H1 (cell line): ENCODE measurements at regions not wholly inside any gene's neighbourhood (a gene's known extent, or its start where the extent isn't known, plus 50 kb on each side); places are given as distances from the start of the nearest gene placed in this dataset.

Experiments used
- CTCF ChIA-PET: fragments of 300-600 bp; sonication (Branson Sonifier 250); formaldehyde crosslinking; loops from one replicate; lab custom pipeline; 2021; ENCODE audit not compliant: partially characterized antibody; lab: Charles Lee
- POLR2A ChIA-PET: fragments of 300-600 bp; sonication (Branson Sonifier 250); formaldehyde crosslinking; loops from one replicate; lab custom pipeline; 2021; ENCODE audit warnings: inconsistent platforms; ENCODE audit not compliant: partially characterized antibody; lab: Charles Lee
- DNase-seq, 2 experiments: peaks; one replicate each; pipeline versions ENCODE4 v3.0.0 to v3.0.0-alpha.2; 2010 to 2022; ENCODE audit warnings: low spot score in 2 of 2, low read depth in 1 of 2, mixed read lengths in 1 of 2
- FAIRE-seq: peaks from 2 replicates; lab custom pipeline; 2011; peaks lifted over from hg19 to GRCh38; lab: Jason Lieb, UNC
- H2AFZ ChIP-seq: 2 replicates; pipeline ENCODE4 v1.8.1; 2012; ENCODE audit warnings: low read length, inconsistent platforms
- H2AK5ac ChIP-seq: 2 replicates; pipeline ENCODE4 v1.6.1; 2013; ENCODE audit warnings: low read depth, low read length
- H2BK120ac ChIP-seq: replicated peaks from 2 replicates; pipeline ENCODE3; 2013; ENCODE audit warnings: low read depth, low read length, inconsistent platforms
- H2BK12ac ChIP-seq: 2 replicates; pipeline ENCODE4 v1.6.1; 2013; ENCODE audit warnings: low read depth, low read length
- H2BK15ac ChIP-seq: 2 replicates; pipeline ENCODE4 v1.6.1; 2013; ENCODE audit warnings: low read length
- H2BK20ac ChIP-seq: 2 replicates; pipeline ENCODE4 v1.6.1; 2013; ENCODE audit warnings: low read length
- H2BK5ac ChIP-seq: 2 replicates; pipeline ENCODE4 v1.6.1; 2013; ENCODE audit warnings: low read depth, low read length
- H3K14ac ChIP-seq: 2 replicates; pipeline ENCODE4 v1.6.1; 2013; ENCODE audit warnings: inconsistent platforms; ENCODE audit not compliant: insufficient read length
- H3K18ac ChIP-seq: 2 replicates; pipeline ENCODE4 v1.6.1; 2013; ENCODE audit warnings: low read length; ENCODE audit errors: extremely low read depth
- H3K23ac ChIP-seq: 2 replicates; pipeline ENCODE4 v1.6.1; 2013; ENCODE audit warnings: inconsistent platforms; ENCODE audit not compliant: insufficient read length
- H3K23me2 ChIP-seq: 2 replicates; pipeline ENCODE4 v1.6.1; 2013; ENCODE audit warnings: low read depth, low read length
- H3K27ac ChIP-seq: 2 replicates; pipeline ENCODE4 v1.6.1; 2011; ENCODE audit warnings: low read depth, low read length, inconsistent platforms
- H3K27me3 ChIP-seq, 4 experiments: replicated peaks in 1 of 4; 1 replicate in 1 of 4; 2 replicates in 3 of 4; pipeline versions ENCODE4 v1.6.1 to v1.8.1; 2011 to 2013; ENCODE audit warnings: low read length in 3 of 4, mild to moderate bottlenecking in 3 of 4, inconsistent platforms in 2 of 4, mixed read lengths in 2 of 4, moderate library complexity in 1 of 4; ENCODE audit not compliant: control insufficient read depth in 3 of 4, insufficient read depth in 3 of 4; ENCODE audit errors: extremely low read depth in 1 of 4
- H3K36me3 ChIP-seq, 4 experiments: 2 replicates each; pipeline versions ENCODE4 v1.6.1 to v1.8.1; 2011 to 2013; ENCODE audit warnings: mild to moderate bottlenecking in 4 of 4, low read length in 3 of 4, moderate library complexity in 2 of 4, control low read depth in 1 of 4, inconsistent platforms in 1 of 4; ENCODE audit not compliant: insufficient read depth in 4 of 4, control insufficient read depth in 2 of 4
- H3K4ac ChIP-seq: replicated peaks from 2 replicates; pipeline ENCODE3; 2013; ENCODE audit warnings: low read length, low read depth, mixed read lengths, inconsistent platforms; ENCODE audit not compliant: insufficient read length
- H3K4me1 ChIP-seq, 4 experiments: replicated peaks in 1 of 4; 1 replicate in 1 of 4; 2 replicates in 3 of 4; pipeline versions ENCODE4 v1.6.1 to v1.8.1; 2011 to 2013; ENCODE audit warnings: low read length in 3 of 4, inconsistent platforms in 2 of 4, mixed read lengths in 1 of 4; ENCODE audit not compliant: insufficient read depth in 4 of 4, control insufficient read depth in 3 of 4
- H3K4me2 ChIP-seq, 2 experiments: 2 replicates each; pipeline versions ENCODE4 v1.6.1 to v1.8.1; 2011 to 2013; ENCODE audit warnings: low read depth in 2 of 2, low read length in 2 of 2, control low read depth in 1 of 2, inconsistent platforms in 1 of 2, mild to moderate bottlenecking in 1 of 2; ENCODE audit not compliant: insufficient read depth in 1 of 2
- H3K4me3 ChIP-seq, 4 experiments: fragments of 200-600, 300-600 bp in 1 of 4; sonication (generic), shearing (Covaris generic), sonication (Bioruptor Twin) in 1 of 4; 2 replicates each; pipeline versions ENCODE4 v1.5.1 to v1.8.1; 2011 to 2016; ENCODE audit warnings: low read length in 4 of 4, low read depth in 3 of 4, control low read depth in 2 of 4, inconsistent platforms in 2 of 4, mild to moderate bottlenecking in 2 of 4, mixed read lengths in 1 of 4, moderate library complexity in 1 of 4; ENCODE audit not compliant: insufficient read depth in 2 of 4; ENCODE audit errors: extremely low read depth in 1 of 4
- H3K56ac ChIP-seq: replicated peaks from 2 replicates; pipeline ENCODE3; 2013; ENCODE audit warnings: low read depth, mild to moderate bottlenecking, mixed read lengths, low read length, inconsistent platforms; ENCODE audit not compliant: insufficient read length
- H3K79me1 ChIP-seq: 2 replicates; pipeline ENCODE4 v1.6.1; 2013; ENCODE audit warnings: low read depth, low read length, control low read depth
- H3K79me2 ChIP-seq, 2 experiments: 2 replicates each; pipeline versions ENCODE4 v1.6.1 to v1.8.1; 2012 to 2013; ENCODE audit warnings: low read length in 2 of 2, mild to moderate bottlenecking in 2 of 2, inconsistent platforms in 1 of 2; ENCODE audit not compliant: insufficient read depth in 2 of 2, control insufficient read depth in 1 of 2
- H3K9ac ChIP-seq, 4 experiments: replicated peaks in 1 of 4; 1 replicate in 1 of 4; 2 replicates in 3 of 4; pipeline versions ENCODE4 v1.6.1 to v1.8.1; 2011 to 2013; ENCODE audit warnings: low read depth in 3 of 4, low read length in 3 of 4, control low read depth in 2 of 4, mild to moderate bottlenecking in 2 of 4, moderate library complexity in 2 of 4, inconsistent platforms in 1 of 4; ENCODE audit errors: extremely low read depth in 1 of 4
- H3K9me3 ChIP-seq, 2 experiments: 2 replicates each; pipeline versions ENCODE4 v1.6.1 to v1.8.1; 2012 to 2013; ENCODE audit warnings: mild to moderate bottlenecking in 2 of 2, moderate library complexity in 2 of 2, control low read depth in 1 of 2, inconsistent platforms in 1 of 2, low read depth in 1 of 2, low read length in 1 of 2, mixed read lengths in 1 of 2; ENCODE audit not compliant: insufficient read depth in 2 of 2
- H4K20me1 ChIP-seq, 2 experiments: replicated peaks in 1 of 2; 2 replicates each; pipeline versions ENCODE3 to v1.8.1; 2011 to 2013; ENCODE audit warnings: inconsistent platforms in 2 of 2, low read length in 2 of 2, mild to moderate bottlenecking in 1 of 2; ENCODE audit not compliant: insufficient read depth in 2 of 2, control insufficient read depth in 1 of 2
- H4K5ac ChIP-seq: 2 replicates; pipeline ENCODE4 v1.6.1; 2013; ENCODE audit warnings: low read length, low read depth, mixed read lengths, inconsistent platforms; ENCODE audit not compliant: insufficient read length
- H4K8ac ChIP-seq: 2 replicates; pipeline ENCODE4 v1.8.0; 2013; ENCODE audit warnings: mild to moderate bottlenecking, moderate library complexity, low read length, inconsistent platforms; ENCODE audit not compliant: insufficient read depth; ENCODE audit errors: extremely low read depth
- H4K91ac ChIP-seq: replicated peaks from 2 replicates; pipeline ENCODE3; 2013; ENCODE audit warnings: low read length, mixed read lengths, inconsistent platforms; ENCODE audit not compliant: insufficient read length
- CEBPB ChIP-seq: IDR thresholded peaks from 2 replicates; pipeline ENCODE4 v1.6.1; 2012; ENCODE audit warnings: low read depth, low read length
- CHD2 ChIP-seq: IDR thresholded peaks from 2 replicates; pipeline ENCODE4 v1.6.1; 2012; ENCODE audit warnings: low read length, improper control_type of control experiment
- RAD21 ChIP-seq, 2 experiments: IDR thresholded peaks in 1 of 2; conservative IDR thresholded peaks in 1 of 2; 2 replicates each; pipeline ENCODE4 v1.6.1; 2011; ENCODE audit warnings: low read depth in 2 of 2, low read length in 2 of 2, improper control_type of control experiment in 1 of 2, inconsistent platforms in 1 of 2, mild to moderate bottlenecking in 1 of 2, moderate library complexity in 1 of 2
- RNF2 ChIP-seq: fragments of 200-900, 300-1000 bp; sonication (generic); IDR thresholded peaks from 2 replicates; pipeline ENCODE4 v1.7.1; 2016; ENCODE audit warnings: borderline replicate concordance, low read depth, mild to moderate bottlenecking, antibody characterized with exemption, low read length; ENCODE audit not compliant: poor library complexity, severe bottlenecking; ENCODE audit errors: missing control alignments
- SIX5 ChIP-seq: IDR thresholded peaks from 2 replicates; pipeline ENCODE4 v1.6.1; 2011; ENCODE audit warnings: mild to moderate bottlenecking, low read depth, low read length
- WGBS, 2 experiments: shearing (Covaris generic) in 1 of 2; methylation state at CpG; one replicate each; pipeline versions ENCODE4 v1.1.6 to v1.1.7; 2013 to 2015; ENCODE audit warnings: low lambda C conversion rate in 2 of 2, mixed read lengths in 2 of 2, inconsistent platforms in 1 of 2, low coverage in 1 of 2, missing lambda C conversion rate in 1 of 2; ENCODE audit not compliant: insufficient replicate concordance in 2 of 2, insufficient coverage in 1 of 2, insufficient read length in 1 of 2; ENCODE audit errors: extremely low coverage in 1 of 2, missing lambda C conversion rate in 1 of 2; 5-methylcytosine and 5-hydroxymethylcytosine counted together
- TF ChIP-seq, protein P1 (sequence below), 3 experiments: IDR thresholded peaks; 1 replicate in 2 of 3; 2 replicates in 1 of 3; pipeline versions ENCODE4 v1.5.1 to v1.6.1; 2011; ENCODE audit warnings: low read length in 3 of 3, mild to moderate bottlenecking in 3 of 3, inconsistent platforms in 2 of 3, low read depth in 1 of 3, moderate library complexity in 1 of 3; ENCODE audit not compliant: insufficient read depth in 1 of 3; ENCODE audit errors: control extremely low read depth in 1 of 3

DNA sequence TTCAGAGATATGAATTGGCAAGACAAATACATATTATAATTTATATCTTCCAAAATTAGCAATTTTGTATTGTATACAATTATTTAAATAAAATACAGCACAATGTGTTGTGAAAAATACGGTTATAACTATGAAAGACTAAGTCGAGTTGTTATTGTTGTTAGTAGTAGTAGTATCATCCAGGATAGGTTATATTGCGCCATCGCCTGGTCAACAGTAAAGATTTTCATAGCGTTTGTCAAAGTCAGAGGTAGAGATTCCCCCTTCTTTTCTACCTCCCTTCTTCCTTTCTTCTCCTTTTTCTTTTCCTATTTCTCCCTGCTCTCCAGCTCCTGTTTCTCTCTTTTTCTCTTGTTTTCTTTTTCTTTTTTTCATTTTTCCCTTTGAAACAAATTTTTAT is 499.1 kb upstream of the EPHA5 start:
- H3K23ac ChIP-seq, result no peak overlapping the region
- H3K27me3 ChIP-seq, result no peaks in the 10 kb centered on the region
- H2BK5ac ChIP-seq, result no peak overlapping the region
- peak; percentile 82 for FAIRE-seq
- no peak overlapping the region for H4K5ac ChIP-seq
- H3K27ac ChIP-seq, result no peak overlapping the region
- ChIA-PET CTCF (no interaction called here), POLR2A (no interaction called here)
- no peak overlapping the region for H2BK15ac ChIP-seq
- no peak overlapping the region for H3K9ac ChIP-seq
- no peaks in the 10 kb centered on the region for H3K79me1 ChIP-seq
- no peak overlapping the region for H2AFZ ChIP-seq
- H3K79me2 ChIP-seq, result no peaks in the 10 kb centered on the region
- no peak overlapping the region for H2BK120ac ChIP-seq
- H3K56ac ChIP-seq, result no peak overlapping the region
- no peaks in the 10 kb centered on the region for H3K9me3 ChIP-seq
- H3K36me3 ChIP-seq, result no peaks in the 10 kb centered on the region
- WGBS, 2 experiments, result 23% methylated on average over 5 of the region's 5 CpGs; no CpG with 5 or more reads in 1 of the 2 experiments
- no peak overlapping the region for H4K91ac ChIP-seq
- no peak overlapping the region for H3K4me2 ChIP-seq
- H4K8ac ChIP-seq, result no peak overlapping the region
- DNase-seq, result no peak
- no peak overlapping the region for H2BK12ac ChIP-seq
- no peak overlapping the region for H3K18ac ChIP-seq
- no peaks in the 10 kb centered on the region for H3K23me2 ChIP-seq
- no peaks in the 10 kb centered on the region for H4K20me1 ChIP-seq
- H3K14ac ChIP-seq, result no peak overlapping the region
- H3K4ac ChIP-seq, result no peak overlapping the region
- H3K4me3 ChIP-seq, result no peak overlapping the region
- H2AK5ac ChIP-seq, result no peak overlapping the region
- no peaks in the 10 kb centered on the region for H3K4me1 ChIP-seq
- H2BK20ac ChIP-seq, result no peak overlapping the region
- no peak for TF ChIP-seq RNF2
- peak; percentile 77; the same call in 1 of the 2 replicates for TF ChIP-seq CEBPB
- TF ChIP-seq, protein P1, sequence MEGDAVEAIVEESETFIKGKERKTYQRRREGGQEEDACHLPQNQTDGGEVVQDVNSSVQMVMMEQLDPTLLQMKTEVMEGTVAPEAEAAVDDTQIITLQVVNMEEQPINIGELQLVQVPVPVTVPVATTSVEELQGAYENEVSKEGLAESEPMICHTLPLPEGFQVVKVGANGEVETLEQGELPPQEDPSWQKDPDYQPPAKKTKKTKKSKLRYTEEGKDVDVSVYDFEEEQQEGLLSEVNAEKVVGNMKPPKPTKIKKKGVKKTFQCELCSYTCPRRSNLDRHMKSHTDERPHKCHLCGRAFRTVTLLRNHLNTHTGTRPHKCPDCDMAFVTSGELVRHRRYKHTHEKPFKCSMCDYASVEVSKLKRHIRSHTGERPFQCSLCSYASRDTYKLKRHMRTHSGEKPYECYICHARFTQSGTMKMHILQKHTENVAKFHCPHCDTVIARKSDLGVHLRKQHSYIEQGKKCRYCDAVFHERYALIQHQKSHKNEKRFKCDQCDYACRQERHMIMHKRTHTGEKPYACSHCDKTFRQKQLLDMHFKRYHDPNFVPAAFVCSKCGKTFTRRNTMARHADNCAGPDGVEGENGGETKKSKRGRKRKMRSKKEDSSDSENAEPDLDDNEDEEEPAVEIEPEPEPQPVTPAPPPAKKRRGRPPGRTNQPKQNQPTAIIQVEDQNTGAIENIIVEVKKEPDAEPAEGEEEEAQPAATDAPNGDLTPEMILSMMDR (IDR thresholded peaks at IDR 0.05; ENCODE audit: control extremely low read depth in 1 of 3, insufficient read depth in 1 of 3, low read depth in 1 of 3, low read length in 3 of 3), result peak in 2 of 3 experiments; percentile 23 to 60; a peak in 2 of 4 replicates
- TF ChIP-seq RAD21 (IDR thresholded peaks at IDR 0.05 in 1 of 2, conservative IDR thresholded peaks at IDR 0.05 in 1 of 2; ENCODE audit: low read depth in 2 of 2, low read length in 2 of 2), result peak; percentile 77 to 84
- TF ChIP-seq CHD2, result no peak
- no peak for TF ChIP-seq SIX5
